NT2/D1 (cell line): ENCODE measurements at regions not wholly inside any gene's neighbourhood (a gene's known extent, or its start where the extent isn't known, plus 50 kb on each side); places are given as distances from the start of the nearest gene placed in this dataset.

Experiments used
- DNase-seq: peaks from one replicate; pipeline ENCODE4 v3.0.0-alpha.2; 2011; ENCODE audit warnings: low read depth, low spot score
- H3K27me3 ChIP-seq: 2 replicates; pipeline ENCODE4 v1.6.0; 2011; ENCODE audit warnings: mild to moderate bottlenecking; ENCODE audit not compliant: insufficient read length, insufficient read depth
- H3K36me3 ChIP-seq: 2 replicates; pipeline ENCODE4 v1.6.1; 2011; ENCODE audit warnings: mild to moderate bottlenecking, low read length, mixed read lengths; ENCODE audit not compliant: insufficient read depth, insufficient read length
- H3K4me1 ChIP-seq: 2 replicates; pipeline ENCODE4 v1.5.1; 2011; ENCODE audit not compliant: insufficient read depth, insufficient read length
- H3K4me3 ChIP-seq: 2 replicates; pipeline ENCODE4 v1.5.1; 2011; ENCODE audit warnings: low read depth; ENCODE audit not compliant: insufficient read length
- H3K9ac ChIP-seq: 2 replicates; pipeline ENCODE4 v1.6.0; 2011; ENCODE audit warnings: low read depth; ENCODE audit not compliant: insufficient read length
- H3K9me3 ChIP-seq: 2 replicates; pipeline ENCODE4 v1.5.1; 2011; ENCODE audit warnings: mild to moderate bottlenecking, low read length; ENCODE audit not compliant: insufficient read depth
- SUZ12 ChIP-seq: IDR thresholded peaks from 2 replicates; pipeline ENCODE4 v1.6.1; 2011; ENCODE audit not compliant: insufficient read length, insufficient read depth; ENCODE audit errors: extremely low read depth
- YY1 ChIP-seq: IDR thresholded peaks from 2 replicates; pipeline ENCODE4 v1.6.1; 2011; ENCODE audit not compliant: insufficient read length, insufficient read depth
- ZNF274 ChIP-seq: IDR thresholded peaks from 2 replicates; pipeline ENCODE4 v1.6.1; 2011; ENCODE audit warnings: mild to moderate bottlenecking, low read depth, low read length

- H3K4me3 ChIP-seq, result no peak overlapping the region
- no peak for DNase-seq
- H3K9ac ChIP-seq, result no peak overlapping the region
- H3K36me3 ChIP-seq, result no peaks in the 10 kb centered on the region
- H3K4me1 ChIP-seq, result peaks cover 23% of the 10 kb centered on the region
- TF ChIP-seq ZNF274 (no peak), SUZ12 (no peak), YY1 (no peak)
- H3K9me3 ChIP-seq, result no peaks in the 10 kb centered on the region
- H3K27me3 ChIP-seq, result no peaks in the 10 kb centered on the region
Measured at GRCh38 chr17:79519601-79520000, 91.2 kb downstream of the RBFOX3 start.

- peaks cover 17% of the 10 kb centered on the region for H3K4me1 ChIP-seq
- H3K4me3 ChIP-seq, result no peak overlapping the region
- no peak for DNase-seq
- no peak for TF ChIP-seq ZNF274
- TF ChIP-seq YY1, result no peak
- H3K36me3 ChIP-seq, result no peaks in the 10 kb centered on the region
- H3K9ac ChIP-seq, result no peak overlapping the region
- no peaks in the 10 kb centered on the region; the same call in 1 of the 2 replicates for H3K9me3 ChIP-seq
- no peaks in the 10 kb centered on the region for H3K27me3 ChIP-seq
Measured at GRCh38 chr17:79518585-79519523, 92.0 kb downstream of the RBFOX3 start.

- peaks cover 8% of the 10 kb centered on the region; the same call in 1 of the 2 replicates for H3K9me3 ChIP-seq
- H3K36me3 ChIP-seq, result no peaks in the 10 kb centered on the region
- H3K9ac ChIP-seq, result no peak overlapping the region
- no peak overlapping the region for H3K4me3 ChIP-seq
- TF ChIP-seq SUZ12 (no peak), YY1 (no peak), ZNF274 (no peak)
- peaks cover 12% of the 10 kb centered on the region for H3K4me1 ChIP-seq
- DNase-seq, result no peak
- no peaks in the 10 kb centered on the region for H3K27me3 ChIP-seq
Measured at GRCh38 chr17:79517827-79518584, 92.8 kb downstream of the RBFOX3 start.

- Histone ChIP-seq H3K4me1 (peaks cover 7% of the 10 kb centered on the region), H3K36me3 (no peaks in the 10 kb centered on the region), H3K27me3 (no peaks in the 10 kb centered on the region), H3K4me3 (no peak overlapping the region), H3K9ac (no peak overlapping the region), H3K9me3 (peaks cover 25% of the 10 kb centered on the region; the same call in 1 of the 2 replicates)
- peak; percentile 13 for DNase-seq
- TF ChIP-seq SUZ12, result no peak
- no peak for TF ChIP-seq ZNF274
- TF ChIP-seq YY1, result no peak
Measured at GRCh38 chr17:79515646-79516571, 94.9 kb downstream of the RBFOX3 start.

- TF ChIP-seq ZNF274 (no peak), YY1 (no peak), SUZ12 (no peak)
- Histone ChIP-seq H3K4me1 (peaks cover 7% of the 10 kb centered on the region), H3K9me3 (peaks cover 29% of the 10 kb centered on the region; the same call in 1 of the 2 replicates), H3K36me3 (no peaks in the 10 kb centered on the region), H3K4me3 (no peak overlapping the region), H3K27me3 (no peaks in the 10 kb centered on the region), H3K9ac (no peak overlapping the region)
- DNase-seq, result no peak
Measured at GRCh38 chr17:79515110-79515509, 95.7 kb downstream of the RBFOX3 start.

- DNase-seq, result no peak
- H3K27me3 ChIP-seq, result no peaks in the 10 kb centered on the region
- no peak overlapping the region for H3K9ac ChIP-seq
- H3K36me3 ChIP-seq, result no peaks in the 10 kb centered on the region
- H3K9me3 ChIP-seq, result peaks cover 29% of the 10 kb centered on the region; the same call in 1 of the 2 replicates
- TF ChIP-seq YY1, result no peak
- TF ChIP-seq ZNF274, result no peak
- no peak for TF ChIP-seq SUZ12
- H3K4me3 ChIP-seq, result no peak overlapping the region
- H3K4me1 ChIP-seq, result peaks cover 6% of the 10 kb centered on the region
Measured at GRCh38 chr17:79513820-79514535, 96.9 kb downstream of the RBFOX3 start.
